H1 (cell line): ENCODE measurements at regions not wholly inside any gene's neighbourhood (a gene's known extent, or its start where the extent isn't known, plus 50 kb on each side); places are given as distances from the start of the nearest gene placed in this dataset.
A peak's percentile ranks its signal among the peaks of the same experiment; 100 is the strongest.

Experiments
- ATF2 ChIP-seq: IDR thresholded peaks from 2 replicates; pipeline ENCODE4 v1.6.1; 2012; ENCODE audit warnings: low read length, inconsistent platforms
- BACH1 ChIP-seq: IDR thresholded peaks from 2 replicates; pipeline ENCODE4 v1.6.1; 2012; ENCODE audit warnings: low read length, improper control_type of control experiment
- CBX5 ChIP-seq: fragments of 300-800, 300-1000 bp; sonication (generic); IDR thresholded peaks from 2 replicates; pipeline ENCODE4 v1.7.1; 2016; ENCODE audit warnings: antibody characterized with exemption, low read length, low read depth
- HDAC2 ChIP-seq, 2 experiments: fragments of 300-600 bp in 1 of 2; sonication (generic) in 1 of 2; IDR thresholded peaks; 2 replicates each; pipeline ENCODE4 v1.6.1; 2011 to 2012; ENCODE audit warnings: low read depth in 2 of 2, low read length in 2 of 2, mild to moderate bottlenecking in 2 of 2, moderate library complexity in 2 of 2, borderline replicate concordance in 1 of 2, inconsistent platforms in 1 of 2
- HDAC6 ChIP-seq: IDR thresholded peaks from one replicate; pipeline ENCODE4 v1.7.1; 2012; ENCODE audit warnings: low read depth, mild to moderate bottlenecking, inconsistent platforms, low read length, moderate library complexity
- POLR2A ChIP-seq, 2 experiments: IDR thresholded peaks; 1 replicate in 1 of 2; 2 replicates in 1 of 2; pipeline ENCODE4 v1.6.1; 2011; ENCODE audit warnings: low read depth in 2 of 2, low read length in 2 of 2, mild to moderate bottlenecking in 2 of 2; ENCODE audit errors: control extremely low read depth in 1 of 2
- POLR2AphosphoS5 ChIP-seq: IDR thresholded peaks from 2 replicates; pipeline ENCODE4 v1.6.1; 2011; ENCODE audit warnings: low read depth, low read length
- RAD21 ChIP-seq, 2 experiments: IDR thresholded peaks in 1 of 2; conservative IDR thresholded peaks in 1 of 2; 2 replicates each; pipeline ENCODE4 v1.6.1; 2011; ENCODE audit warnings: low read depth in 2 of 2, low read length in 2 of 2, improper control_type of control experiment in 1 of 2, inconsistent platforms in 1 of 2, mild to moderate bottlenecking in 1 of 2, moderate library complexity in 1 of 2
- SAP30 ChIP-seq: fragments of 300-600 bp; sonication (generic); IDR thresholded peaks from 2 replicates; pipeline ENCODE4 v1.7.1; 2012; ENCODE audit warnings: low read length, moderate library complexity, mild to moderate bottlenecking, inconsistent platforms; ENCODE audit not compliant: insufficient read depth, insufficient replicate concordance
- SIRT6 ChIP-seq: IDR thresholded peaks from one replicate; pipeline ENCODE4 v1.7.1; 2012; ENCODE audit warnings: low read length, inconsistent platforms
- TAF1 ChIP-seq: IDR thresholded peaks from 2 replicates; pipeline ENCODE4 v1.6.1; 2011; ENCODE audit warnings: mild to moderate bottlenecking, low read depth, low read length
- TF ChIP-seq, protein P1 (sequence below): IDR thresholded peaks from 2 replicates; pipeline ENCODE4 v1.6.1; 2011; ENCODE audit warnings: low read length, improper control_type of control experiment

- no peak for TF ChIP-seq RAD21 (IDR thresholded peaks at IDR 0.05 in 1 of 2, conservative IDR thresholded peaks at IDR 0.05 in 1 of 2; ENCODE audit: low read depth in 2 of 2, low read length in 2 of 2)
- TF ChIP-seq POLR2A (IDR thresholded peaks at IDR 0.05; ENCODE audit: control extremely low read depth in 1 of 2, low read depth in 2 of 2, low read length in 2 of 2) = peak in 1 of 2 experiments; percentile 7; a peak in 2 of 3 replicates
- no peak for TF ChIP-seq SAP30
- no peak for TF ChIP-seq CBX5
- TF ChIP-seq TAF1 = 0 out of 2 replicates have a peak, but pooled peaks have one; percentile 44
- TF ChIP-seq BACH1 = no peak
- peak; percentile 60; the same call in 1 of the 2 replicates for TF ChIP-seq POLR2AphosphoS5
- TF ChIP-seq HDAC6 = no peak
- TF ChIP-seq, protein P1, sequence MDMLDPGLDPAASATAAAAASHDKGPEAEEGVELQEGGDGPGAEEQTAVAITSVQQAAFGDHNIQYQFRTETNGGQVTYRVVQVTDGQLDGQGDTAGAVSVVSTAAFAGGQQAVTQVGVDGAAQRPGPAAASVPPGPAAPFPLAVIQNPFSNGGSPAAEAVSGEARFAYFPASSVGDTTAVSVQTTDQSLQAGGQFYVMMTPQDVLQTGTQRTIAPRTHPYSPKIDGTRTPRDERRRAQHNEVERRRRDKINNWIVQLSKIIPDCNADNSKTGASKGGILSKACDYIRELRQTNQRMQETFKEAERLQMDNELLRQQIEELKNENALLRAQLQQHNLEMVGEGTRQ = no peak
- TF ChIP-seq HDAC2 (IDR thresholded peaks at IDR 0.05; ENCODE audit: borderline replicate concordance in 1 of 2, low read depth in 2 of 2, low read length in 2 of 2) = no peak
- peak; percentile 0 for TF ChIP-seq ATF2
- no peak for TF ChIP-seq SIRT6
- TF ChIP-seq, all 59 proteins: peak for 7
Measured at GRCh38 chr6:26214803-26215584, 127.8 kb downstream of the HFE start (continued).
